NCI-H748 (cell line): ENCODE measurements at regions not wholly inside any gene's neighbourhood (a gene's known extent, or its start where the extent isn't known, plus 50 kb on each side); places are given as distances from the start of the nearest gene placed in this dataset.

ENCODE experiments used
- DNase-seq: peaks from one replicate; lab custom pipeline; 2025; ENCODE audit not compliant: unreplicated experiment; lab: John Stamatoyannopoulos, UW

DNA sequence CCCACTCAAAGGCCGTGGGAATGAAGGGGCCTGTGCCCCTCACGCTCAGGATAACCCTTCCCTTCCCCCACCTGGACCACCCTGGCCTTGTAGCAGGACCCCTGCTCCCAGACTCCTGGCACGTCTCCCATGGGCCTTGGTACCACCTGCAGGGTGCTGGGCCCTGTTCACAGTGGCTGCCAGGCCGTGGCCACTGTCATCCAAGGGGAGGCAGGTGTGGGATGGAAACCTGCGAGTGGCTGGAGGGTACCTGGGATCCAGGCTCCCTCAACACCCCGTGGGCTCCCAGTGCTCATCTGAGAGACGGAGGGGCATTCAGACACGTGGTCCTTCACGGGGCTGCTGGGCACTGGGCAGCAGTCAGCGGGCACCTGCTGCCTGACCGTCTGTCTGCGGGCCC lies 75.6 kb upstream of the CIBAR2 start:
- DNase-seq: no peak

- no peak for DNase-seq
These were observed 76.8 kb upstream of the CIBAR2 start for GRCh38 chr16:85188822-85189672.

DNA sequence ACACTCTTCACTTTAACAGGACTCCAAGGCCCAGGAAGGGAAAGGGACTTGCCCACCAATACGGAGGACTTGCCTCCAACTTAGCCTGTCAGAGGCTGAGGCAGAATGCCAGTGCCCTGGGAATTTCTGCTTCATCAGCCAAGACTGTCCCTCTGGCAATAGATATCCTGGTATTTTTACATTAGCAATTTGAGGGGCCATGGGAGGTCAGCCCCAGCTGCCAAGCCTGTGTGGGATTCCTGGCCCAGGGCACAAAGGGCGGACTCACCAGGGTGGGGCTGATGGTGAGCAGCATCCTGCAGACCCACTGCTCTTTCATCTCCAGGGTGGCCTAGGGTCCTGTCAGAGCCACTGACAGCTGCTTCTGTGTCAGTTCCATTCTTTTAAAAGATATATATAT lies 78.3 kb upstream of the CIBAR2 start:
- DNase-seq: no peak

GRCh38 chr16:85191341-85191965 lies 79.2 kb upstream of the CIBAR2 start:
- DNase-seq: no peak

- DNase-seq: no peak
These were observed 80.2 kb upstream of the CIBAR2 start for GRCh38 chr16:85192238-85193114.

DNA sequence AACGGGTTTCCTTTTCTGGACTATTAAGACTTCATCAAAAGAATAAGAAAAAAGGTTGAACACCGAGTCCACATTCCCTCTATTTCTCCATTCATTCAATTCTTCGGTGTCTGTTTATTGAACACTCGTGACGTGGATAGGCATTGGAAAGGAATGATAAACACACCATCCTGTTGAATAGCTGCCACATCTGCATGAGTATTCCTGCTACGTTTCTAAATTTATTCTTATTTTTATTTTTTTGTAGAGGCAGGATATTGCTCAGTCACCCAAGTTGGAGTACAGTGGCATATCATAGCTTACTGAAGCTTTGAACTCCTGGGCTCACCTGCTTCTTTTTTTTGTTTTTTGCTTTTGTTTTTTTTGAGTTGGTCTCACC lies 80.8 kb upstream of the CIBAR2 start:
- no peak for DNase-seq

GRCh38 chr16:85193876-85194275 lies 81.6 kb upstream of the CIBAR2 start:
- no peak for DNase-seq

- no peak for DNase-seq
These were observed 82.3 kb upstream of the CIBAR2 start for GRCh38 chr16:85194307-85195270.

DNA sequence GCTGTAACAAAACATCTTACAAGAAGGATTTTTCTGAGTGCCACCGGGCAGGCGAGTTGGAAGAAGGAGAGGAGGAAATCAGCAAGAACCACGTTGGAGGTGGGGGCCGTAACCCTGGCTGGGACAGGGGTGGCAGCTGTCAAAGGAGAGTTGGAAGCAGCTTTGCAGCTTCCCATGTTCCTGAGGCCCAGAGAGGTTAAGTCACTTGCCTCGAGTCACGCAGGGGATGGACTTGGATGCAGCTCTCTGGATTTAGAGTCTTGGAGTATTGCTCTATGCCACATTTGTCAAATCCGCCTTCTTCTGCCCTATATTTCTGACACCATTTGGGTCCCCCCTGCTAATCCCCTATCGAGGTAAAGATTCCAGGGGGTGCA lies 83.0 kb upstream of the CIBAR2 start:
- no peak for DNase-seq

DNA sequence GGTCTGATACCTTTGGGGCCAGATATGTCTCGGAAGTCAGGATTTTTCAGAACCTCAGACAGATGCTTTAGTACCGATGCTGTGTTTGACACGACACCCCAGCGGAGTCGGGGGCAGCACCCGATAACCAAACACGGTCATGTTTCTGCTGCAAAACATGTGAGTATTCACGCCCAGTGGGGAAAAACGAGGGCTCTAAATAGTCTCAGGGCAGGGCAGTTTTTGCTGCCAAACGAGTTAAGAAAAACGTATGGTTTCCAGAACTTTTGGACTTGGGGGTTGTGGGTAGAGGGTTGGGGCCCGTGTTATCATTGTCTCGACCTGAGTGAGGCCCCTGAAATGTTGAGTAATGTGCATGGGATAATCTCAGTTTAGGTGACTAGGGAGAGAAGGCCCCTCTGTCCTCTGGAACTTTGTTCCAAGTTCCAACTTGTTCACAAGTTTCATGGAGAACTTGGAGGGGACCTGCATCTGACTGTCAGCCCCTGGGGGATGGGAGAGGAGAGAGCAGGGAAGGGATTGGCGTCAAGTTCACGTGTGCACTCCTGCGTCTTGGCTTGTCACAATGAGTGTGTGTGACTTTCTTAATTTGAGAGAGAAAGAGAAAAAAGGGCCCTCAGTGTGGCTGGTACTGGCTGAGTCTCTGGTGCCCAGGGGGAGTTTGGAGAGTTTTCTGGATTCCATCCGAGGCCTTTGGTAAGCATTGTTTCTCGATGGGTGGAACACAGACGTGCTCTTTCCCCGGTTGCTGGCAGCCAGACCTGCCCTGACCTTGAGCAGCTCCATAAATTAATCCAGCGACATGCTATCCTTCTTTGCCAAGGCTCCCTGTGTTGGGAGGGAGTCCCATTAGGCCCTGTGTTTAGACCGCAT lies 83.9 kb upstream of the CIBAR2 start:
- no peak for DNase-seq

- DNase-seq: no peak
These were observed 84.7 kb upstream of the CIBAR2 start for GRCh38 chr16:85196976-85197375.

DNA sequence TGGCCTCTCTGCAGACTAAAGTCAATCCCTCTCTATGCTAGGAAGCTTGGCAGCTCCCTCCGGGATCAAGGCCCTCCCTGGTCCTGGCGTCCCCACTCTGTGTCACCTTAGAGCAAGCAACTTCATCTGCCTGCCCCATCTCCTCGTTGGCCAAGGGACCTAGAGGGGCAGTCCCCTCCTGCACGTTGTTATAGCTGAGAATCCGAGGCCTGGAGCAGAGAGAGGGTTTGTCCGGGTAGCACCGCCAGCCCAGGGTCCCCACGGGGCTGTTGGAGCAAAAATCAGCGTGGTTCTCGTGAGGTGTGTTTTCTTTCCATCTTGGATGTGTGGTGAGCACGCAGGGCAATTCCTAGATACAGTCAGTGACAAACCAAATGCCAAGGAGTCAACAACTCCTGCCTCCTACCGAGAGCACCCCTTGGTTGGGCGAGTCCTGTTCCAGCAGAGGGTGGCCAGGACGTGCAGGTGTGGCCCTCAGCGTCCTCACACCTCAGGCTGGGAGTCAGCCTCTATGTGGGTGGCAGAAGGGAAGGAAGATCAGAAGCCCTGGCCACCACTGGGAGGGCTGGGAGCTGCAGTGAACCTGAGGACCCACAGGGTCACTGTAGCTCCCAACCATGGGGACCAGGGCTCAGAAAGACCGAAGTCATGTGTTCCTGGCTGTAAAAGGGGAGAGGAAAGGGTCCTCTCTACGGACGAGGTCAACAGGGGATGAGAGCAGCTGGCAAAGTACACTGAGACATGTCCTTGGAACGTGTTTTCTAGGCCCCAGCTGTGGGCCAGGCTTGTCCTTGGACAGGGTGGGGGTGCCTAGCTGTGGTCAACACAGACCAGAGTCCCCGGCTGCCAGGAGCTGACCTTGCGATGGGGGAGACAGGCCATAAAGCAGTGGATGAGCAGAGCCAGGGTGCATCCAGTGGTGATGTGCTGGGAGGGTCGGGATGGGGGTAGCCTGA lies 85.6 kb upstream of the CIBAR2 start:
- no peak for DNase-seq

GRCh38 chr16:85199069-85199725 lies 86.9 kb upstream of the CIBAR2 start:
- DNase-seq: no peak

- DNase-seq: no peak
These were observed 87.6 kb upstream of the CIBAR2 start for GRCh38 chr16:85199880-85200279.

DNA sequence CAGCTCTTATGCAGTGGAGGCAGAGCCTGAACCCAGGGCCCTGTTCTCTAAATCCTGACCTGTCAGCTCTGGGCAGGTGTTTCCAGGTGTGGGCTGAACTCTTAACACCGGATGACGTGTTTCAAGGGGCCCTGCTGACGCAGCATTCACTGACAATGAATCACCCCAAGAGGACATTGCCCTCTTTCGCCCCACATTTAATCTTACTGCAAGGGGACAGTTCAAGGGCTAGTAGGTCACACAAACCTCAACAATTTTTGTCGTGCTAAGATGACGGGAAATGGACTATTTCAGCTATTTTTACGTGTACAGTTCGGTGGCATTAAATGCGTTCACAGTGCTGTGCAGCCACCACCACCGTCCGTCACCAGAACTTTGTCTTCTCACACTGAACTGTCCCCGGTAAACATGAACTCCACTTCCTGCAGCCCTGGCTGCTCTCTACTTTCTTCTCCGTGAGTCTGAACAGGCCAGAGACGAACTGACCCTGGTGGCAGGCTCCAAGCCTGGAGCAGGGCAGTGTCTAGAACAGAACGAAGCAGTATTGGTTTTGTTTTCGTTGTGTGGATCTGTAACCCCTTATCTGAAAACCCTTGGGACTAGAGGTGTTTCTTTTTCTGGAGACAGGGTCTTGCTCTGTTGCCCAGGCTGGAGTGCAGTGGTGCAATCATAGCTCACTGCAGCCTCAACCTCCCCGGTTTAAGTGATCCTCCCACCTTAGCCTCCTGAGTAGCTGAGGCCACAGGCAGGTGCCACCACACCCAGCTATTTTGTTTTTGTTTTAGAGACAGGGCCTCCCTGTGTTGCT lies 88.4 kb upstream of the CIBAR2 start:
- DNase-seq: no peak

- DNase-seq: no peak
These were observed 89.3 kb upstream of the CIBAR2 start for GRCh38 chr16:85201574-85201973.

- DNase-seq: no peak
These were observed 89.9 kb upstream of the CIBAR2 start for GRCh38 chr16:85202051-85202601.
